NCI-H82 treated with DMSO at 0.1 percent for 48 hours (cell line): ENCODE measurements at regions not wholly inside any gene's neighbourhood (a gene's known extent, or its start where the extent isn't known, plus 50 kb on each side); places are given as distances from the start of the nearest gene placed in this dataset.

Source experiments
- DNase-seq: peaks from one replicate; lab custom pipeline; 2025; ENCODE audit not compliant: unreplicated experiment; lab: John Stamatoyannopoulos, UW

GRCh38 chr11:128367573-128367972, 219.8 kb downstream of the ETS1 start:
- no peak for DNase-seq

GRCh38 chr11:128365044-128365443, 222.3 kb downstream of the ETS1 start:
- no peak for DNase-seq

GRCh38 chr11:128361451-128362020, 225.8 kb downstream of the ETS1 start:
- DNase-seq: no peak

- no peak for DNase-seq
Measured at GRCh38 chr11:128359515-128359914, 227.8 kb downstream of the ETS1 start.

- no peak for DNase-seq
Measured at GRCh38 chr11:128357073-128357472, 230.3 kb downstream of the ETS1 start.

GRCh38 chr11:128355558-128355957, 231.8 kb downstream of the ETS1 start:
- no peak for DNase-seq

- no peak for DNase-seq
Measured at GRCh38 chr11:128354476-128354875, 232.9 kb downstream of the ETS1 start.

GRCh38 chr11:128351168-128351567, 236.2 kb downstream of the ETS1 start:
- no peak for DNase-seq

- DNase-seq: no peak
Measured at GRCh38 chr11:128349650-128350299, 237.6 kb downstream of the ETS1 start.

GRCh38 chr11:128346804-128347203, 240.6 kb downstream of the ETS1 start:
- no peak for DNase-seq

- DNase-seq: no peak
Measured at GRCh38 chr11:128345316-128345715, 242.0 kb downstream of the ETS1 start.

GRCh38 chr11:128343870-128344269, 243.5 kb downstream of the ETS1 start:
- DNase-seq: no peak

GRCh38 chr11:128343135-128343514, 244.2 kb downstream of the ETS1 start:
- no peak for DNase-seq

- no peak for DNase-seq
Measured at GRCh38 chr11:128342511-128343134, 244.7 kb downstream of the ETS1 start.

GRCh38 chr11:128341280-128342248, 245.8 kb downstream of the ETS1 start:
- no peak for DNase-seq

GRCh38 chr11:128339792-128340191, 247.6 kb downstream of the ETS1 start:
- no peak for DNase-seq

GRCh38 chr11:128338811-128339210, 248.5 kb downstream of the ETS1 start:
- DNase-seq: no peak

- DNase-seq: no peak
Measured at GRCh38 chr11:128336203-128336602, 251.2 kb downstream of the ETS1 start.

GRCh38 chr11:128335729-128336128, 251.6 kb downstream of the ETS1 start:
- no peak for DNase-seq

- DNase-seq: no peak
Measured at GRCh38 chr11:128334311-128335044, 252.9 kb downstream of the ETS1 start.

- DNase-seq: no peak
Measured at GRCh38 chr11:128331317-128331716, 256.0 kb downstream of the ETS1 start.
